HFF-Myc (cell line): ENCODE measurements at regions not wholly inside any gene's neighbourhood (a gene's known extent, or its start where the extent isn't known, plus 50 kb on each side); places are given as distances from the start of the nearest gene placed in this dataset.

ENCODE experiments used
- DNase-seq: peaks from one replicate; pipeline ENCODE4 v3.0.0-alpha.2; 2011; ENCODE audit warnings: low read depth; ENCODE audit errors: extremely low read depth
- H3K4me3 ChIP-seq: replicated peaks from 2 replicates; pipeline ENCODE4 v1.5.1; 2011; ENCODE audit warnings: low read depth, mild to moderate bottlenecking, control low read depth, low read length
- CTCF ChIP-seq: IDR thresholded peaks from 2 replicates; pipeline ENCODE4 v1.5.1; 2012; ENCODE audit warnings: mild to moderate bottlenecking, low read depth, low read length, control low read depth; ENCODE audit errors: missing control alignments

- H3K4me3 ChIP-seq: no peak overlapping the region
- TF ChIP-seq CTCF: no peak
- DNase-seq: no peak
These were observed 860.4 kb downstream of the USP25 start for GRCh38 chr21:16590186-16590585.

- DNase-seq: no peak
- no peak for TF ChIP-seq CTCF
- H3K4me3 ChIP-seq: no peak overlapping the region
These were observed 861.0 kb downstream of the USP25 start for GRCh38 chr21:16590641-16591292.

- no peak for TF ChIP-seq CTCF
These were observed 862.6 kb downstream of the USP25 start for GRCh38 chr21:16592381-16592780.

GRCh38 chr21:16594191-16594590, 864.4 kb downstream of the USP25 start:
- H3K4me3 ChIP-seq: no peak overlapping the region
- no peak for DNase-seq
- no peak for TF ChIP-seq CTCF

More at GRCh38 chr21:16592381-16592780, 862.6 kb downstream of the USP25 start:
- no peak overlapping the region for H3K4me3 ChIP-seq
- DNase-seq: no peak

GRCh38 chr21:16596369-16596768, 866.6 kb downstream of the USP25 start:
- no peak for TF ChIP-seq CTCF
- H3K4me3 ChIP-seq: no peak overlapping the region
- no peak for DNase-seq

GRCh38 chr21:16597753-16598152, 868.0 kb downstream of the USP25 start:
- no peak overlapping the region for H3K4me3 ChIP-seq
- no peak for TF ChIP-seq CTCF
- DNase-seq: no peak

- no peak overlapping the region for H3K4me3 ChIP-seq
- TF ChIP-seq CTCF: no peak
- no peak for DNase-seq
These were observed 875.8 kb downstream of the USP25 start for GRCh38 chr21:16605597-16605996.
